ENCODE measurements at regions not wholly inside any gene's neighbourhood (a gene's known extent, or its start where the extent isn't known, plus 50 kb on each side); places are given as distances from the start of the nearest gene placed in this dataset.
"Not testable (repeated sequence)": the region's sequence is repeated elsewhere in the genome, so short reads cannot be mapped to it uniquely, and the experiment has no call there.

DNA sequence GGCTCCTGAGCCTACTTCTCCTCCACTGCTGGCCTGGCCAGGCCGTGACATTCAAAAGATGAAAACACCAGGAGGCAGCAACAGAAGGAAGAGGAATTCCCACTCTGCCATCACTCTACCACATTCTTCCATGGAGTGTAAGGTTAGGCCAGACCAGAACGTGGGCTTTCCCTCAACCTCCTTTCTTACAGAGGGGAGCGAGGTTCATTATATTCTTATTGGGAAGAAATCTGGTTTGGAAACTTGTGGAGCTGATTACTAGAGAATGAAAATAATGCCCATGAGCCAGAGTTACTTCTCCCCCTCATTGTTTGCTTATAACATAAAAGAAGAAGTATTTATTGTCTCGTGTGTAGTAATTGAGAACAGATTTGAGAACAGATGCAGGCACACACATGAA is 136.3 kb upstream of the BASP1 start:
- no peak for DNase-seq (ENCODE audit: low read depth, low spot score)
- H3K9me3 ChIP-seq (ENCODE audit: insufficient read depth, low read length), result no peaks in the 10 kb centered on the region
- H3K4me1 ChIP-seq (ENCODE audit: insufficient read depth, insufficient read length), result no peaks in the 10 kb centered on the region
- H3K27me3 ChIP-seq (ENCODE audit: insufficient read depth, insufficient read length), result no peaks in the 10 kb centered on the region
- no peak overlapping the region for H3K4me3 ChIP-seq (ENCODE audit: insufficient read length, low read depth)
- H3K9ac ChIP-seq (ENCODE audit: insufficient read length, low read depth), result no peak overlapping the region
- no peak for TF ChIP-seq SUZ12 (IDR thresholded peaks at IDR 0.05; ENCODE audit: extremely low read depth, insufficient read depth, insufficient read length)
- no peak for TF ChIP-seq ZNF274 (IDR thresholded peaks at IDR 0.05; ENCODE audit: low read depth, low read length)
- TF ChIP-seq YY1 (IDR thresholded peaks at IDR 0.05; ENCODE audit: insufficient read depth, insufficient read length), result no peak
- H3K36me3 ChIP-seq (ENCODE audit: insufficient read depth, insufficient read length, low read length), result no peaks in the 10 kb centered on the region

DNA sequence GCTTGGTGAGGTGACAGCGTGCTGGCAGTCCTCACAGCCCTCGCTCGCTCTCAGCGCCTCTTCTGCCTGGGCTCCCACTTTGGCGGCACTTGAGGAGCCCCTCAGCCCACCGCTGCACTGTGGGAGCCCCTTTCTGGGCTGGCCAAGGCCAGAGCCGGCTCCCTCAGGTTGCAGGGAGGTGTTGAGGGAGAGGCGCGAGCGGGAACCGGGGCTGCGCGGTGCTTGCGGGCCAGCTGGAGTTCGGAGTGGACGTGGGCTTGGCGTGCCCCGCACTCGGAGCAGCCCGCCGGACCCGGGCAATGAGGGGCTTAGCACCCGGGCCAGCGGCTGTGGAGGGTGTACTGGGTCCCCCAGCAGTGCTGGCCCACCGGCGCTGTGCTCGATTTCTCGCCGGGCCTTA is 134.2 kb upstream of the BASP1 start:
- H3K9ac ChIP-seq (ENCODE audit: insufficient read length, low read depth), result not testable (repeated sequence)

DNA sequence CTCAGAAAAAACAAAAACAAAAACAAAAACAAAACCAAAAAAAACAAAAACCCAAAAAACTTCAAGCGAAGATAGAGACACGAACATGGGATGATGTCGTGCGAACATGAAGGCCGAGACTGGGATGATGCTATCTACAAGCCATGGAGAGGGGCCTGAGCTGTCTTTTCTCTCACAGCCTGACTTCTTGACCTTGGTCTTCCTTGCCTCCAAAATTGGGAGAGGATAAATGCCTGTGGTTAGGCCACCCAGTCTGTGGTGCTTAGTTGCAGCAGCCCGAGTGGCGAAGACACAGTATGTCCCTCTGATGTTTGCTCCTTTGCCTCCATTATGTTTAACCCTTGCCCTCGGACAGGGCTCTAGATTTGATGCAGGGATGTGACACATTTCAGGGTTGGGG is 130.4 kb upstream of the BASP1 start:
- TF ChIP-seq SUZ12 (IDR thresholded peaks at IDR 0.05; ENCODE audit: extremely low read depth, insufficient read depth, insufficient read length) (no peak), YY1 (IDR thresholded peaks at IDR 0.05; ENCODE audit: insufficient read depth, insufficient read length) (no peak), ZNF274 (IDR thresholded peaks at IDR 0.05; ENCODE audit: low read depth, low read length) (no peak)
- no peaks in the 10 kb centered on the region for H3K4me1 ChIP-seq (ENCODE audit: insufficient read depth, insufficient read length)
- H3K9me3 ChIP-seq (ENCODE audit: insufficient read depth, low read length), result no peaks in the 10 kb centered on the region
- no peak for DNase-seq (ENCODE audit: low read depth, low spot score)
- no peak overlapping the region for H3K4me3 ChIP-seq (ENCODE audit: insufficient read length, low read depth)
- H3K36me3 ChIP-seq (ENCODE audit: insufficient read depth, insufficient read length, low read length), result no peaks in the 10 kb centered on the region
- H3K27me3 ChIP-seq (ENCODE audit: insufficient read depth, insufficient read length), result no peaks in the 10 kb centered on the region
- no peak overlapping the region for H3K9ac ChIP-seq (ENCODE audit: insufficient read length, low read depth)

More for the DNA sequence above, 134.2 kb upstream of the BASP1 start:
- H3K27me3 ChIP-seq (ENCODE audit: insufficient read depth, insufficient read length); DNase-seq (ENCODE audit: low read depth, low spot score); H3K36me3 ChIP-seq (ENCODE audit: insufficient read depth, insufficient read length, low read length); H3K4me1 ChIP-seq (ENCODE audit: insufficient read depth, insufficient read length); H3K9me3 ChIP-seq (ENCODE audit: insufficient read depth, low read length); H3K4me3 ChIP-seq (ENCODE audit: insufficient read length, low read depth): not testable (repeated sequence)

DNA sequence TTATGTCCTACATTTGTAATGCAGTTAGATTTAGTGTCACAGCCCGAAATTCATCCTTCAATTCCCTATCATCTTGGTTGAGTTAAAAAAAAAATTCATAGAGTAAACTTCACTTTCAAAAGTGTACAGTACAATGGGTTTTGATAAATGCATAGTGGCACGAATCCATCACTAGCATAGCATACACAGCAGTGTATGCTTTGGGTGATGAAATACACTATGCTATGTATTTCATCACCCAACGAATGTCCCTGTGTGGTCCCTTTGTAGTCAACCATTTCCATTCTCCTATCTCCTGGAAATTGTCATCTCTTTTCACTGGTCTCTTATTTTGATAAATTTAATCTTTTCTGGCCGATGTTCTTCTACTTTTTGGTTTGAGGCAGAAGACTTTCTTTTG is 129.4 kb upstream of the BASP1 start:
- Histone ChIP-seq H3K4me1 (ENCODE audit: insufficient read depth, insufficient read length) (no peaks in the 10 kb centered on the region), H3K9ac (ENCODE audit: insufficient read length, low read depth) (no peak overlapping the region), H3K9me3 (ENCODE audit: insufficient read depth, low read length) (no peaks in the 10 kb centered on the region), H3K4me3 (ENCODE audit: insufficient read length, low read depth) (no peak overlapping the region), H3K36me3 (ENCODE audit: insufficient read depth, insufficient read length, low read length) (no peaks in the 10 kb centered on the region), H3K27me3 (ENCODE audit: insufficient read depth, insufficient read length) (no peaks in the 10 kb centered on the region)
- DNase-seq (ENCODE audit: low read depth, low spot score), result no peak
- TF ChIP-seq ZNF274 (IDR thresholded peaks at IDR 0.05; ENCODE audit: low read depth, low read length) (no peak), SUZ12 (IDR thresholded peaks at IDR 0.05; ENCODE audit: extremely low read depth, insufficient read depth, insufficient read length) (no peak)

DNA sequence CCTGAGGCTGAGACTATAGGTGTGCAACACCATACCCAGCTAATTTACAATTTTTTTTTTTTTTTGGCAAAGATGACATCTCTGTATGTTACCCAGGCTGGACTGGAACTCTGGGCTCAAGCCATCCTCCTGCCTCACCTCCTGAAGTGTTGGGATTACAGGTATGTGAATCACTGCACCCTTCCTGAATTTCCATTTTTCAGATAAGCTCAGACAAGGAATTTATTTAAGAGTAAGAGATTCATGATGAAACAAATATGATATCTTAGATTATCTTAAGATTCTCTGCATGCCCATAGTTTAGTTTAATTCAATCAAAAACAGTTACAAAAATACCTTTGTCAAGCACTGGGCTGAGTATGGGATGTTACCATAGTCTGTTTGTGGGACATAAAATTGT is 128.4 kb upstream of the BASP1 start:
- Histone ChIP-seq H3K27me3 (ENCODE audit: insufficient read depth, insufficient read length) (no peaks in the 10 kb centered on the region), H3K9ac (ENCODE audit: insufficient read length, low read depth) (no peak overlapping the region), H3K9me3 (ENCODE audit: insufficient read depth, low read length) (no peaks in the 10 kb centered on the region), H3K4me3 (ENCODE audit: insufficient read length, low read depth) (no peak overlapping the region), H3K4me1 (ENCODE audit: insufficient read depth, insufficient read length) (no peaks in the 10 kb centered on the region), H3K36me3 (ENCODE audit: insufficient read depth, insufficient read length, low read length) (no peaks in the 10 kb centered on the region)
- TF ChIP-seq SUZ12 (IDR thresholded peaks at IDR 0.05; ENCODE audit: extremely low read depth, insufficient read depth, insufficient read length) (no peak), YY1 (IDR thresholded peaks at IDR 0.05; ENCODE audit: insufficient read depth, insufficient read length) (no peak), ZNF274 (IDR thresholded peaks at IDR 0.05; ENCODE audit: low read depth, low read length) (no peak)
- no peak for DNase-seq (ENCODE audit: low read depth, low spot score)

DNA sequence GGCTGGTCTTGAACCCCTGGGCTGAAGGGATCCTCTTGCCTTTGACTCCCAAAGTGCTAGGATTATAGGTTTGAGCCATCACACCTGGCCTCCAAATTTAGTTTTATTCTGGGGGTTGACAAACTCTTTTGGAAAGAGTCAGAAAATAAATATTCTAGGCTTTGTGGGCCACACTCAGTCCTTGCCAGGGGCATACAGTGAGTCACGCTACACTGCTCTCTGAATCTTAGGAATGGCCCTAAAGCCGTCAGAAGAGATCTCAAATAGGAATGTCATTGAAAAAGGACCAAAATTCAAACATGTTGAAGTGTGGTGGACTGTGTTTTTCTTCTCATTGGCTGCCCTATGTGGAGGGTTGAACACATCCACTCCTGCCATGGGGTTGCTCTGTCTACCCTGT is 127.7 kb upstream of the BASP1 start:
- no peak for DNase-seq (ENCODE audit: low read depth, low spot score)
- Histone ChIP-seq H3K27me3 (ENCODE audit: insufficient read depth, insufficient read length) (no peaks in the 10 kb centered on the region), H3K9ac (ENCODE audit: insufficient read length, low read depth) (no peak overlapping the region), H3K9me3 (ENCODE audit: insufficient read depth, low read length) (no peaks in the 10 kb centered on the region), H3K36me3 (ENCODE audit: insufficient read depth, insufficient read length, low read length) (no peaks in the 10 kb centered on the region), H3K4me1 (ENCODE audit: insufficient read depth, insufficient read length) (no peaks in the 10 kb centered on the region), H3K4me3 (ENCODE audit: insufficient read length, low read depth) (no peak overlapping the region)
- no peak for TF ChIP-seq YY1 (IDR thresholded peaks at IDR 0.05; ENCODE audit: insufficient read depth, insufficient read length)
- no peak for TF ChIP-seq ZNF274 (IDR thresholded peaks at IDR 0.05; ENCODE audit: low read depth, low read length)
- TF ChIP-seq SUZ12 (IDR thresholded peaks at IDR 0.05; ENCODE audit: extremely low read depth, insufficient read depth, insufficient read length), result no peak

DNA sequence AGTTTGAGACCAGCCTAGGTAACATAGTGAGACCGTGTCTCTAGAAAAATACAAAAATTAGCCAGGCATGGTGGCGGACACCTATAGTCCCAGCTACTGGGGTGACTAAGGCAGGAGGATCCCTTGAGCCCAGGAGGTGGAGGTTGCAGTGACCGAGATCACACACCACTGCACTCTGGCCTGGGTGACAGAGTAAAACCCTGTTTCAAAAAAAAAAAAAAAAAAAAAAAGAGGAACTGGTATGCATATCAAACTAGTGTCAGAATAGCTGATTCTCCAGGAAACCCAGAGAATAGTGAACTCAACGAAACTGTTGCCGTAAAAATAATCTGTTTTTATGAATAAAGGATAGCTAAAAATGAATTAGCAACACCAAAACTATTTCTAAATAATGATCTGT is 126.6 kb upstream of the BASP1 start:
- no peak for DNase-seq (ENCODE audit: low read depth, low spot score)
- H3K9me3 ChIP-seq (ENCODE audit: insufficient read depth, low read length), result no peaks in the 10 kb centered on the region
- TF ChIP-seq SUZ12 (IDR thresholded peaks at IDR 0.05; ENCODE audit: extremely low read depth, insufficient read depth, insufficient read length), result no peak
- TF ChIP-seq ZNF274 (IDR thresholded peaks at IDR 0.05; ENCODE audit: low read depth, low read length), result no peak
- no peak for TF ChIP-seq YY1 (IDR thresholded peaks at IDR 0.05; ENCODE audit: insufficient read depth, insufficient read length)
- H3K27me3 ChIP-seq (ENCODE audit: insufficient read depth, insufficient read length), result no peaks in the 10 kb centered on the region
- H3K9ac ChIP-seq (ENCODE audit: insufficient read length, low read depth), result no peak overlapping the region
- H3K4me3 ChIP-seq (ENCODE audit: insufficient read length, low read depth), result no peak overlapping the region
- H3K36me3 ChIP-seq (ENCODE audit: insufficient read depth, insufficient read length, low read length), result no peaks in the 10 kb centered on the region
- H3K4me1 ChIP-seq (ENCODE audit: insufficient read depth, insufficient read length), result no peaks in the 10 kb centered on the region

DNA sequence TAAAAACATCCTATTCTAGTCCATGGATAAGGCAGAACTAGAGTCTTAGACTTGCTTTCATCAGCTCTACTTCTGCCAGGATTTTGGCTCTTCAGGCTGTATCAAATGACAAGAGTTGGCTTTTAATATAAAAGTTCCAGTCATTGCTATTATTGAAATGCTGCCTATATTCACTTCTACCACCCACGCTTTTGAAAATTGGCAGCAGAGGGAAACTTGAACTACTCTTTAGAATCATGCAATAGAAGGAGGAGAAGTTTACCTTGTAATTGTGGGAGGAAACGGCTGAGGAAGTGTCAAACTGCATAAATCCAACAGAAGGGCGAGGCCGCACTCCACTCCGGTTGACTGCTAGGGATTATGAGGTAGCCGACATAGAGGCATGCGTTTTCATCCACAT is 122.6 kb upstream of the BASP1 start:
- Histone ChIP-seq H3K9me3 (ENCODE audit: insufficient read depth, low read length) (no peaks in the 10 kb centered on the region), H3K36me3 (ENCODE audit: insufficient read depth, insufficient read length, low read length) (no peaks in the 10 kb centered on the region), H3K4me1 (ENCODE audit: insufficient read depth, insufficient read length) (peaks cover 3% of the 10 kb centered on the region), H3K9ac (ENCODE audit: insufficient read length, low read depth) (no peak overlapping the region), H3K4me3 (ENCODE audit: insufficient read length, low read depth) (no peak overlapping the region), H3K27me3 (ENCODE audit: insufficient read depth, insufficient read length) (no peaks in the 10 kb centered on the region)
- DNase-seq (ENCODE audit: low read depth, low spot score), result no peak
- TF ChIP-seq YY1 (IDR thresholded peaks at IDR 0.05; ENCODE audit: insufficient read depth, insufficient read length), result no peak
